IMR-90 (cell line): ENCODE measurements at regions not wholly inside any gene's neighbourhood (a gene's known extent, or its start where the extent isn't known, plus 50 kb on each side); places are given as distances from the start of the nearest gene placed in this dataset.

Experiments
- ATAC-seq: fragments of 200-7000 bp; cut with Tn5 transposase; 2 replicates; pipeline ENCODE4 v1.9.1; 2020; ENCODE audit warnings: low read depth, mild to moderate bottlenecking, moderate library complexity
- BruUV-seq: library from RNA; stranded (reverse); fragments of 400-500 nt; replicated peaks from 2 replicates; lab custom pipeline; 2021; lab: Mats Ljungman, UMichigan
- CTCF ChIA-PET: fragments of 300-600 bp; formaldehyde crosslinking; extraction: SDS; loops from one replicate; lab custom pipeline; 2021; ENCODE audit warnings: antibody characterized with exemption; lab: Yijun Ruan, JAX
- POLR2A ChIA-PET: fragments of 300-600 bp; sonication (Branson Sonifier 250); formaldehyde crosslinking; loops from one replicate; lab custom pipeline; 2022; ENCODE audit warnings: antibody characterized with exemption; ENCODE audit not compliant: unreplicated experiment; lab: Charles Lee
- DNase-seq: peaks from one replicate; pipeline ENCODE4 v3.0.0; 2013
- H2AFZ ChIP-seq: replicated peaks from 2 replicates; pipeline ENCODE3; 2013; ENCODE audit warnings: low read length, mild to moderate bottlenecking; ENCODE audit not compliant: poor library complexity
- H2AK5ac ChIP-seq: 2 replicates; pipeline ENCODE4 v1.6.1; 2013; ENCODE audit warnings: low read depth, low read length, inconsistent platforms
- H2AK9ac ChIP-seq: replicated peaks from 2 replicates; pipeline ENCODE3; 2013; ENCODE audit warnings: mild to moderate bottlenecking, low read depth, low read length, moderate library complexity; ENCODE audit not compliant: poor library complexity
- H2BK120ac ChIP-seq: 2 replicates; pipeline ENCODE4 v1.6.1; 2013; ENCODE audit warnings: low read depth, low read length, inconsistent platforms
- H2BK15ac ChIP-seq: 3 replicates; pipeline ENCODE4 v1.6.1; 2013; ENCODE audit warnings: low read depth, low read length, inconsistent platforms
- H2BK20ac ChIP-seq: 2 replicates; pipeline ENCODE4 v1.6.1; 2013; ENCODE audit warnings: low read depth, mild to moderate bottlenecking, inconsistent platforms, low read length, moderate library complexity
- H2BK5ac ChIP-seq: 2 replicates; pipeline ENCODE4 v1.6.1; 2013; ENCODE audit warnings: mild to moderate bottlenecking, low read depth, low read length, inconsistent platforms; ENCODE audit not compliant: poor library complexity, severe bottlenecking
- H3K14ac ChIP-seq: replicated peaks from 2 replicates; pipeline ENCODE4 v1.6.1; 2013; ENCODE audit warnings: low read depth, low read length, inconsistent platforms
- H3K18ac ChIP-seq: 2 replicates; pipeline ENCODE4 v1.6.1; 2013; ENCODE audit warnings: low read depth, low read length, control low read depth
- H3K23ac ChIP-seq: 2 replicates; pipeline ENCODE4 v1.6.1; 2013; ENCODE audit warnings: low read depth, low read length, inconsistent platforms
- H3K27ac ChIP-seq: 2 replicates; pipeline ENCODE4 v1.5.1; 2013; ENCODE audit warnings: mild to moderate bottlenecking, control low read depth, low read length; ENCODE audit not compliant: insufficient read depth
- H3K27me3 ChIP-seq: 2 replicates; pipeline ENCODE4 v1.6.1; 2013; ENCODE audit warnings: low read length; ENCODE audit not compliant: control insufficient read depth, insufficient read depth
- H3K36me3 ChIP-seq: 2 replicates; pipeline ENCODE4 v1.6.1; 2013; ENCODE audit warnings: low read length, mixed read lengths; ENCODE audit not compliant: control insufficient read depth, insufficient read depth
- H3K4ac ChIP-seq: 2 replicates; pipeline ENCODE4 v1.6.1; 2013; ENCODE audit warnings: low read depth, low read length, inconsistent platforms
- H3K4me1 ChIP-seq: 2 replicates; pipeline ENCODE4 v1.6.1; 2013; ENCODE audit warnings: low read length, mixed read lengths; ENCODE audit not compliant: control insufficient read depth, insufficient read depth
- H3K4me2 ChIP-seq: 2 replicates; pipeline ENCODE4 v1.6.1; 2013; ENCODE audit warnings: low read depth, mild to moderate bottlenecking, control low read depth, low read length, moderate library complexity
- H3K4me3 ChIP-seq: 2 replicates; pipeline ENCODE4 v1.5.1; 2013; ENCODE audit warnings: low read depth, mild to moderate bottlenecking, control low read depth, low read length, moderate library complexity; ENCODE audit not compliant: insufficient read depth
- H3K56ac ChIP-seq: 2 replicates; pipeline ENCODE4 v1.6.1; 2013; ENCODE audit warnings: low read length, inconsistent platforms; ENCODE audit not compliant: insufficient read depth; ENCODE audit errors: extremely low read depth
- H3K79me1 ChIP-seq, 2 experiments: 2 replicates each; pipeline ENCODE4 v1.6.1; 2013; ENCODE audit warnings: low read length in 2 of 2, inconsistent platforms in 1 of 2, low read depth in 1 of 2
- H3K9ac ChIP-seq: 2 replicates; pipeline ENCODE4 v1.6.1; 2013; ENCODE audit warnings: low read depth, low read length, control low read depth
- H3K9me1 ChIP-seq: 2 replicates; pipeline ENCODE4 v1.6.1; 2013; ENCODE audit warnings: low read length, inconsistent platforms; ENCODE audit not compliant: insufficient read depth
- H3K9me3 ChIP-seq: 2 replicates; pipeline ENCODE4 v1.6.1; 2013; ENCODE audit warnings: low read length; ENCODE audit not compliant: control insufficient read depth, insufficient read depth
- H4K20me1 ChIP-seq: 2 replicates; pipeline ENCODE4 v1.6.1; 2013; ENCODE audit warnings: low read length, inconsistent platforms; ENCODE audit not compliant: insufficient read depth
- H4K5ac ChIP-seq: 2 replicates; pipeline ENCODE4 v1.6.1; 2013; ENCODE audit warnings: mild to moderate bottlenecking, low read depth, low read length, control low read depth
- H4K8ac ChIP-seq, 2 experiments: 2 replicates each; pipeline ENCODE4 v1.6.1; 2013; ENCODE audit warnings: low read depth in 2 of 2, low read length in 2 of 2, control low read depth in 1 of 2, inconsistent platforms in 1 of 2
- H4K91ac ChIP-seq: 2 replicates; pipeline ENCODE4 v1.6.1; 2013; ENCODE audit warnings: low read depth, low read length, inconsistent platforms; ENCODE audit not compliant: insufficient read depth
- MAFK ChIP-seq: IDR thresholded peaks from 2 replicates; pipeline ENCODE4 v1.6.1; 2012; ENCODE audit warnings: low read depth, low read length, improper control_type of control experiment
- RAD21 ChIP-seq: IDR thresholded peaks from 2 replicates; pipeline ENCODE4 v1.6.1; 2012; ENCODE audit warnings: low read length, improper control_type of control experiment
- RFX5 ChIP-seq: IDR thresholded peaks from 2 replicates; pipeline ENCODE4 v1.8.0; 2012; ENCODE audit warnings: low read depth, mild to moderate bottlenecking, low read length, moderate library complexity
- USF2 ChIP-seq: fragments of 150-350 bp; IDR thresholded peaks from 2 replicates; pipeline ENCODE4 v1.6.1; 2017; ENCODE audit warnings: mild to moderate bottlenecking, antibody characterized with exemption, low read length, low read depth
- WGBS, 2 experiments: methylation state at CpG; one replicate each; pipeline versions ENCODE4 v1.1.5 to v1.1.7; 2013; ENCODE audit warnings: missing lambda C conversion rate in 2 of 2; ENCODE audit not compliant: insufficient read length in 1 of 2; ENCODE audit errors: extremely low coverage in 2 of 2; 5-methylcytosine and 5-hydroxymethylcytosine counted together
- dilution Hi-C: fragments of 300-500 bp; cut with HindIII; formaldehyde crosslinking; loops from one replicate; pipeline ENCODE4 v1.14.3; 2018; ENCODE audit warnings: low sequenced_read_pairs; ENCODE audit not compliant: unreplicated experiment
- in situ Hi-C: fragments of 300-500 bp; cut with MboI; formaldehyde crosslinking; loops from 3 replicates; pipeline ENCODE4 v1.14.3; 2019; ENCODE audit warnings: low sequenced_read_pairs, inconsistent platforms, mixed read lengths
- intact Hi-C: fragments of 100-400 bp; cut with micrococcal nuclease; formaldehyde crosslinking; loops from 2 replicates; pipeline ENCODE4 v1.10.0; 2022

GRCh38 chr18:71136487-71136886 is 847.6 kb downstream of the SOCS6 start:
- dilution Hi-C loops, result no loop called here
- WGBS, 2 experiments, result no CpG with 5 or more reads among the region's 3 CpGs

More at GRCh38 chr18:71136487-71136886, 847.6 kb downstream of the SOCS6 start:
- Histone ChIP-seq H4K8ac (no peak overlapping the region), H3K4me2 (no peak overlapping the region), H3K9me3 (peaks cover 4% of the 10 kb centered on the region), H4K5ac (no peak overlapping the region), H3K27ac (no peak overlapping the region), H3K18ac (no peak overlapping the region), H3K4ac (no peak overlapping the region), H2AK9ac (no peak overlapping the region), H3K79me1 (no peaks in the 10 kb centered on the region), H3K9ac (no peak overlapping the region), H2BK5ac (no peak overlapping the region), H3K56ac (no peak overlapping the region), H3K14ac (no peak overlapping the region), H3K36me3 (no peaks in the 10 kb centered on the region), H3K27me3 (no peaks in the 10 kb centered on the region), H3K4me3 (no peak overlapping the region), H2BK15ac (no peak overlapping the region), H3K4me1 (no peaks in the 10 kb centered on the region), H2BK120ac (no peak overlapping the region), H2AK5ac (no peak overlapping the region), H3K9me1 (no peaks in the 10 kb centered on the region), H3K23ac (no peak overlapping the region), H2AFZ (no peak overlapping the region), H2BK20ac (no peak overlapping the region), H4K20me1 (no peaks in the 10 kb centered on the region), H4K91ac (no peak overlapping the region)
- no TSS peak for BruUV-seq
- TF ChIP-seq USF2, result no peak
- no peak for TF ChIP-seq RFX5
- no peak for TF ChIP-seq RAD21
- no peak for TF ChIP-seq MAFK
- ATAC-seq (no peak), DNase-seq (no peak)
- in situ Hi-C loops (no loop called here), intact Hi-C loops (no loop called here)
- CTCF ChIA-PET, result no interaction called here
- POLR2A ChIA-PET, result no interaction called here
